Common myeloid progenitor, CD34-positive (primary cell): ENCODE measurements at regions not wholly inside any gene's neighbourhood (a gene's known extent, or its start where the extent isn't known, plus 50 kb on each side); places are given as distances from the start of the nearest gene placed in this dataset.
"Not testable (repeated sequence)": the region's sequence is repeated elsewhere in the genome, so short reads cannot be mapped to it uniquely, and the experiment has no call there.

Experiments used
- CTCF ChIA-PET: fragments of 350-600 bp; sonication (Branson Sonifier 250); formaldehyde crosslinking; loops from one replicate; lab custom pipeline; 2021; ENCODE audit warnings: antibody characterized with exemption; lab: Charles Lee
- POLR2A ChIA-PET: fragments of 350-600 bp; sonication (Branson Sonifier 250); formaldehyde crosslinking; loops from one replicate; lab custom pipeline; 2021; ENCODE audit warnings: antibody characterized with exemption; lab: Charles Lee
- DNase-seq, 3 donors: peaks; one replicate each; pipeline versions ENCODE4 v3.0.0 to v3.0.0-alpha.2; 2013
- H3K27ac ChIP-seq, 2 experiments: 1 replicate in 1 of 2; 2 replicates in 1 of 2; pipeline ENCODE4 v1.7.0; 2013; ENCODE audit warnings: inconsistent platforms in 2 of 2, low read length in 2 of 2, mild to moderate bottlenecking in 2 of 2, low read depth in 1 of 2, moderate library complexity in 1 of 2; ENCODE audit not compliant: severe bottlenecking in 2 of 2, insufficient read depth in 1 of 2, poor library complexity in 1 of 2
- H3K27me3 ChIP-seq, 5 experiments: replicated peaks in 2 of 5; 1 replicate in 3 of 5; 2 replicates in 2 of 5; pipeline versions ENCODE4 v1.6.1 to v1.7.0; 2013; ENCODE audit warnings: low read length in 4 of 5, mild to moderate bottlenecking in 2 of 5, moderate library complexity in 2 of 5, inconsistent platforms in 1 of 5; ENCODE audit not compliant: insufficient read depth in 5 of 5, control insufficient read depth in 4 of 5
- H3K36me3 ChIP-seq, 4 experiments: 1 replicate in 2 of 4; 2 replicates in 2 of 4; pipeline versions ENCODE4 v1.6.1 to v1.7.0; 2013; ENCODE audit warnings: low read length in 3 of 4, control low read depth in 1 of 4, mild to moderate bottlenecking in 1 of 4; ENCODE audit not compliant: control insufficient read depth in 4 of 4, insufficient read depth in 4 of 4
- H3K4me1 ChIP-seq, 4 experiments: 1 replicate in 3 of 4; 2 replicates in 1 of 4; pipeline versions ENCODE4 v1.6.1 to v1.7.1; 2013; ENCODE audit warnings: low read length in 3 of 4, mild to moderate bottlenecking in 3 of 4, control low read depth in 1 of 4, inconsistent platforms in 1 of 4, moderate library complexity in 1 of 4; ENCODE audit not compliant: control insufficient read depth in 4 of 4, insufficient read depth in 4 of 4; ENCODE audit errors: control extremely low read depth in 1 of 4
- H3K4me3 ChIP-seq, 7 experiments: 1 replicate in 4 of 7; 2 replicates in 3 of 7; pipeline versions ENCODE4 v1.5.1 to v1.7.0; 2013; ENCODE audit warnings: mild to moderate bottlenecking in 7 of 7, low read length in 6 of 7, moderate library complexity in 6 of 7, inconsistent platforms in 2 of 7, low read depth in 2 of 7, control low read depth in 1 of 7; ENCODE audit not compliant: insufficient read depth in 4 of 7, control insufficient read depth in 1 of 7; ENCODE audit errors: extremely low read depth in 1 of 7
- H3K9me3 ChIP-seq, 5 experiments: 1 replicate in 4 of 5; 2 replicates in 1 of 5; pipeline versions ENCODE4 v1.6.1 to v1.7.1; 2013; ENCODE audit warnings: low read length in 4 of 5, mild to moderate bottlenecking in 2 of 5, inconsistent platforms in 1 of 5, low read depth in 1 of 5, moderate library complexity in 1 of 5; ENCODE audit not compliant: control insufficient read depth in 4 of 5, insufficient read depth in 2 of 5; ENCODE audit errors: control extremely low read depth in 1 of 5
- WGBS: methylation state at CpG from one replicate; pipeline ENCODE4 v1.1.5; 2013; ENCODE audit not compliant: insufficient coverage; 5-methylcytosine and 5-hydroxymethylcytosine counted together

DNA sequence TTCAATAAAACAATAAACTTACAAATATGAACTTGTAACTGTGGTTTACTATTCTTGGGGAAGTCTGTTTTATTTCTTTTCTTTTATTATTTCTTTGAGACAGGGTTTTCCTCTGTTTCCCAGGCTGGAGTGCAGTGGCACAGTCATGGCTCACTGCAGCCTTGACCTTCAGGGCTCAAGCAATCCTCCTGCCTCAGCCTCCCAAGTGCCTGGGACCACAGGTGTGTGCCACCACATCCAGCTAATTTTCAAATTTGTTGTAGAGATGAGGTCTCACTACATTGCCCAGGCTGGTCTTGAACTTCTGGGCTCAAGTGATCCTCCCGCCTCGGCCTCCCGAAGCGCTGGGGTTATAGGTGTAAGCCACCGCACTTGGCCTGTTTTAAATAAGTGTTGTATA lies 343.4 kb downstream of the SOX9 start:
- H3K4me3 ChIP-seq, POLR2A ChIA-PET, CTCF ChIA-PET, H3K9me3 ChIP-seq, H3K27ac ChIP-seq, H3K4me1 ChIP-seq, DNase-seq, H3K36me3 ChIP-seq: not testable (repeated sequence)
- no CpG with 5 or more reads among the region's 5 CpGs for WGBS
- H3K27me3 ChIP-seq, result peaks cover 0 to 21% (median 3%) of the 10 kb centered on the region in 5 experiments

DNA sequence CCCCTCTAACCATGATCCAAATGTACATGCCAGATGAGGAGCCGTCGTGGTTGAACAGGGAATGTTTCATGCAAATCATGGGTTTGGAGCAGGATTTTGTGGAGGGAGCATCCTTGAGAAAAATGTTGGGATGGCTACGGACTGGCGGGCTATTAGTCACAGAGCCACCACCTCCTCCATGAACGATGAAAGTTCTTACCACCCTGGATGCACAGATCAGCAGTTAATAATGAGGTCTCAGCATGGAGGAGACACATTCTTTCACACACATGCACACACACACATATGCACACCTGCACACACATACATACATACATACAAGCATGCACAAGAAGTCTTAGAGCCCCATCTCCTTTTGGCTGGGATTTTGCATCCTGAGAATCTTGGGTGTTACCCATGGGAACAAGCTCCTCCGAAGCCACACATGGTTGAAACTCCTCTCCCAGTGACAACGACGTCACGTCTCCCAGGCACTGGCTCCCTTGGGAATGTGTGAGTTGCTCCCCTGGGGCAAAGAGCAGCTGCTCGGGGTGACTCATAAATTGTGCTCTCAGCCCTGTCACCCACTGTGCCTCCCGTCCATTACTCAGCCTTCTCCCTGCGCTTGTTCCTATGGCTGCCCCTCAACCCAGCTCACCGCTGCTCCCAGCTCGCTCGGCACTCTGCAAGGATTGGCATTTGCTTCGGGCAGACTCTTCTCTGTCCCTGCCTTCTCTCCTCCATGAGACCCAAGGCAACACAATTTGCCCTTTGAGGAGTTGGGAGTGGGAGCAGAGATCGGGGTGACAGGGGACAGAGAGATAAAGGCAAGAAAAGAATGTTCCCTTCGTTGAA lies 344.6 kb downstream of the SOX9 start:
- H3K4me1 ChIP-seq, result no peaks in the 10 kb centered on the region

DNA sequence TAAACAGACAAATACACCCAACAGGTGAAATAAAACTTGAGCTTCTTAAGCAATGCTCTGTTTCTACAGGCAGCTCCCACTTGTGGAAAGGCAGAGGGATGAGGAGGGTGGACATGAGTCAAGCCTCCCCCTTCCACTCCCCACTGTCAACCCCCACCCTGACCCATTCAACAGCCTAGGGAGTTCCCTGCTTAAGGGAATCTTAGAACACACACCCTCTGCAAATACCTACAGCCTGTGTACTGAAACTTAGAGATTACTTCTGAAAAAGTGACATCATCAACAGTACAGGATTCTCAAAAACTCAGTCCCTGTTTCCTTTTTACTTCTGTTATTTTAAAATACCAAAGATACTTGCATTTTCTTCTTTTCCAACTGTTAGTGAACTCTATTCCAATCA lies 345.4 kb downstream of the SOX9 start:
- POLR2A ChIA-PET, result no interaction called here
- CTCF ChIA-PET, result no interaction called here

More for the DNA sequence above, 344.6 kb downstream of the SOX9 start:
- ChIA-PET POLR2A (no interaction called here), CTCF (no interaction called here)
- 64% methylated on average over 11 of the region's 18 CpGs for WGBS
- Histone ChIP-seq H3K27me3 (peaks cover 0 to 22% (median 3%) of the 10 kb centered on the region in 5 experiments), H3K9me3 (no peaks in the 10 kb centered on the region), H3K27ac (no peak overlapping the region), H3K36me3 (no peaks in the 10 kb centered on the region), H3K4me3 (no peak overlapping the region)
- no peak for DNase-seq

DNA sequence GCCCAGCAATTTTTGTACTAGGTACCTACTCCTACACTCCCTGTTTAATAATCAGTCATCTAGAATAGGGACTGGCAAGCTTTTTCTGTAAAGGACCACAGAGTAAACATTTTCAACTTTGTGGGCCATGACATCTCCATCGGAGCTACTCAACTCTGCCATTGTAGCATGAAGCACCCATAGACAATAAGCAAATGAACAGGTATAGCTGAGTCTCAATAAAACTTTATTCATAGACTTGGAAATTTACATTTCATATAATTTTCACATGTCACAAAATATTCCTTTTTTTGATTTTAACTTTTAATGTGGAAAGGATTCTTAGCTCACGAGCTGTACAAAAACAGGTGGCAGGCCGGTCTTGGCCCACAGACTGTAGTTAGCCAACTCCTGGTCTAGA lies 345.8 kb downstream of the SOX9 start:
- Histone ChIP-seq H3K27me3 (peaks cover 0 to 22% (median 3%) of the 10 kb centered on the region in 5 experiments), H3K4me3 (no peak overlapping the region), H3K9me3 (no peaks in the 10 kb centered on the region), H3K27ac (no peak overlapping the region), H3K36me3 (no peaks in the 10 kb centered on the region), H3K4me1 (no peaks in the 10 kb centered on the region)
- no peak for DNase-seq
- ChIA-PET CTCF (no interaction called here), POLR2A (no interaction called here)
- WGBS, result 50% methylated on average over 2 of the region's 3 CpGs

More for the DNA sequence above, 345.4 kb downstream of the SOX9 start:
- no peak overlapping the region for H3K4me3 ChIP-seq
- H3K27ac ChIP-seq, result no peak overlapping the region
- no peaks in the 10 kb centered on the region for H3K36me3 ChIP-seq
- peaks cover 0 to 22% (median 3%) of the 10 kb centered on the region in 5 experiments for H3K27me3 ChIP-seq
- no peaks in the 10 kb centered on the region for H3K4me1 ChIP-seq
- no peaks in the 10 kb centered on the region for H3K9me3 ChIP-seq
- no peak for DNase-seq

DNA sequence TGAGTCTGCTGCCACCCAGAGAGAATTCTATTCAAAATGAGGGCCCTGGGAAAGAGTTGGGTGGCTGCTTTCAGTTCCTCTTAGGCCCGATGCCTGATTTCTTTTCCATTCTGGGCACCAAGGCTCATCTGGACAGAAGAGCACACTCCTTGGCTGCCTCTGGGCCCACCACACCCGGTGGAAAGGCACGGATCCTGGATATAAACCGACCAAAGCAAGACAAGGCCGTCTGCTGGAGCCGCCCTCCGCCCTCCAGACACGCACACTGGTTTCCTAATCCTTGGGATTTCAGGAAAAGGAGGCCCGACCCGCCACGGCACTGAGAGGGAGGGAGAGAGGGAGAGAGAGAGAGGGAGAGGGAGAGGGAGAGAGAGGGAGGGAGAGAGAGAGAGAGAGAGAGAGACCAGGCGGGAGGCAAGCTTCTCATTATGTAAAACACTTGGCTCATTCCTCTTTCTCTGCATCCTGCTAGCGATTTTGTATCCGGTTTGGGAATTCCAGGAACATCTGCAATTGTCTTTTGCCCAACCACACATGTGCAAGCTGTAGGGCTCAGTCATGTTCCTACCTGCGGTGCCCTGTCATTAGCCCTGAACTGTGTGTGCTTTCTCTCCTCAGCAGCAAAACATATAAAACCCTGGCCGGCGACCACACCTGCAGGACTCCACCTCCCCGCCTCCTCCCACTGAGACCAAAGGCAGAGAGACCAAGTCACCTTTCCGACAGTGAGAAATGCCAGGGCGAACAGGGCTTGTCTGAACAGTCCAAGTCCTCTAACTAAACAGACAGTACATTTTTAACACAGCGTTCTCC lies 347.2 kb downstream of the SOX9 start:
- no peak overlapping the region for H3K27ac ChIP-seq
- H3K4me1 ChIP-seq, result no peaks in the 10 kb centered on the region
- no peak overlapping the region for H3K4me3 ChIP-seq
- 45% methylated on average over 13 of the region's 21 CpGs for WGBS
- no peaks in the 10 kb centered on the region for H3K9me3 ChIP-seq
- DNase-seq, result no peak
- CTCF ChIA-PET, result no interaction called here
- peaks cover 0 to 25% (median 3%) of the 10 kb centered on the region in 5 experiments for H3K27me3 ChIP-seq
- H3K36me3 ChIP-seq, result no peaks in the 10 kb centered on the region
- POLR2A ChIA-PET, result no interaction called here

DNA sequence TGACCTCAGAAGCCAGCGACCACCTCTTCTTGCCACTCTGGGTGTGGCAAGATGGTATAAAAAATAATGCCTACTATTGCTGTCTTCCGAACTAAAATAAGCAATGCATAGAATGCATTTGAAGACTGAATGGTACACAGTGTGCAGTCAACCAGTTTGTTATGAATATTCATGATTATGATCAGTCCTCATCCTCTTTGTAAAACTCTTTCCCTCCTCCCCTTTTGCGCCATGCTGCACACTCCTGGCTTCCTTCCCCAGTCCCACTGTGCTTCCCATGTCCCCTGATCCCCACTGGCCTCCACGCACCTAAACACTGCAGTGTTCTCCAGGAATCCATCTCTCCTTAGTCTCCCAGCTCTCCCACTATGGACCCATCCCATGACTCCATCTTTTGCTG lies 348.0 kb downstream of the SOX9 start:
- POLR2A ChIA-PET, result no interaction called here
- no peaks in the 10 kb centered on the region for H3K36me3 ChIP-seq
- no peak overlapping the region for H3K27ac ChIP-seq

More for the DNA sequence above, 348.0 kb downstream of the SOX9 start:
- Histone ChIP-seq H3K4me3 (no peak overlapping the region), H3K4me1 (no peaks in the 10 kb centered on the region), H3K9me3 (peaks cover 0 to under 1% (median 0%) of the 10 kb centered on the region in 5 experiments), H3K27me3 (peaks cover 0 to 25% (median 3%) of the 10 kb centered on the region in 5 experiments)
- DNase-seq, result no peak
- 93% methylated on average over 3 of the region's 4 CpGs for WGBS
- CTCF ChIA-PET, result no interaction called here
